HepG2 (cell line): ENCODE measurements at regions not wholly inside any gene's neighbourhood (a gene's known extent, or its start where the extent isn't known, plus 50 kb on each side); places are given as distances from the start of the nearest gene placed in this dataset.

Experiments used
- ERF ChIP-seq: IDR thresholded peaks from 2 replicates; pipeline ENCODE4 v1.6.1; 2018; ENCODE audit warnings: missing biosample characterization, missing genetic modification reagents
- GABPB1 ChIP-seq: IDR thresholded peaks from 2 replicates; pipeline ENCODE4 v1.6.1; 2016; ENCODE audit warnings: mild to moderate bottlenecking, missing genetic modification reagents, moderate library complexity, missing compliant biosample characterization
- SMC3 ChIP-seq: IDR thresholded peaks from 2 replicates; pipeline ENCODE4 v1.6.1; 2011; ENCODE audit warnings: low read length, improper control_type of control experiment
- TEAD3 ChIP-seq: optimal IDR thresholded peaks from 2 replicates; pipeline ENCODE3; 2016; ENCODE audit warnings: borderline replicate concordance
- XRCC5 ChIP-seq: fragments of 200-400 bp; formaldehyde crosslinking; optimal IDR thresholded peaks from 2 replicates; pipeline ENCODE3; 2017; ENCODE audit warnings: mild to moderate bottlenecking, low read length
- ZBTB21 ChIP-seq: sonication (generic); formaldehyde crosslinking; IDR thresholded peaks from 2 replicates; pipeline ENCODE4 v1.4.0; 2020; ENCODE audit warnings: missing genetic modification reagents
- ZMAT3 ChIP-seq: sonication (generic); formaldehyde crosslinking; conservative IDR thresholded peaks from 2 replicates; pipeline ENCODE4 v1.7.0; 2021; ENCODE audit warnings: missing genetic modification reagents
- ZNF589 ChIP-seq: sonication (generic); formaldehyde crosslinking; conservative IDR thresholded peaks from 2 replicates; pipeline ENCODE4 v1.8.0; 2022; ENCODE audit warnings: mild to moderate bottlenecking, moderate library complexity, missing genetic modification reagents
- TF ChIP-seq, protein P1 (sequence below): sonication (generic); formaldehyde crosslinking; IDR thresholded peaks from 2 replicates; pipeline ENCODE4 v1.8.0; 2022; ENCODE audit warnings: low read depth, missing genetic modification reagents
- TF ChIP-seq, protein P2 (sequence below): sonication (generic); formaldehyde crosslinking; IDR thresholded peaks from 2 replicates; pipeline ENCODE4 v1.8.1; 2023; ENCODE audit warnings: mild to moderate bottlenecking, missing genetic modification reagents
- TF ChIP-seq, protein P3 (sequence below): sonication (generic); formaldehyde crosslinking; IDR thresholded peaks from 2 replicates; pipeline ENCODE4 v1.8.0; 2022; ENCODE audit warnings: missing genetic modification reagents, mild to moderate bottlenecking, borderline replicate concordance
- TF ChIP-seq, protein P4 (sequence below): sonication (generic); formaldehyde crosslinking; IDR thresholded peaks from 2 replicates; pipeline ENCODE4 v1.4.0; 2020; ENCODE audit warnings: mild to moderate bottlenecking, low read depth, missing genetic modification reagents
- TF ChIP-seq, protein P5 (sequence below): sonication (generic); formaldehyde crosslinking; IDR thresholded peaks from 2 replicates; pipeline ENCODE4 v1.8.1; 2023; ENCODE audit warnings: missing genetic modification reagents, mild to moderate bottlenecking, borderline replicate concordance

DNA sequence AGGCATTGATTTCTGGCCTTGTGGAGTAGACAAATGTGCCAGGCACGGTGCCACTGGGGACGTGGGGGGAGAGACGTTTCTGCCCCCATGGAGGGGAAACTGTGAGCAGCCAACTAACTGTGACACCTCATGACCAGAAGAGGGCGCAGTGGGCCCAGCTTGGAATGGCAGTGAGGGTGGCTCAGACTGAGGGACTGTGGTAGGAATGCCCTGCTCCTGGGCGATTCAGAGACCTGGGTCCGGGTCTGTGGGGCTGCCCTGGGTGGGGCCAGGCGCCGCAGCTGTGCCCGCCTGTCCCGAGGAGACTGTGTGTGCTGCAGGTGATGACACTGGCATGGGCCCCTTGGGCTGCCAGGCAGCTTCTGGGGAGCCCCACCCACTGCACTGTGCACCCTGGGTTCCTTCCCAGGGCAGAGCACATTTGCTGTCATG lies 60.6 kb downstream of the SLC25A47 start (continued):
- TF ChIP-seq ZBTB21 (no peak), GABPB1 (CRISPR knock-in tag) (peak; percentile 17; the same call in 1 of the 2 replicates), SMC3 (peak; percentile 66), ERF (CRISPR knock-in tag) (0 out of 2 replicates have a peak, but pooled peaks have one; percentile 27), TEAD3 (CRISPR knock-in tag) (peak; percentile 68), ZMAT3 (CRISPR knock-in tag) (no peak), ZNF589 (no peak), XRCC5 (peak; percentile 23)
- TF ChIP-seq, protein P1, sequence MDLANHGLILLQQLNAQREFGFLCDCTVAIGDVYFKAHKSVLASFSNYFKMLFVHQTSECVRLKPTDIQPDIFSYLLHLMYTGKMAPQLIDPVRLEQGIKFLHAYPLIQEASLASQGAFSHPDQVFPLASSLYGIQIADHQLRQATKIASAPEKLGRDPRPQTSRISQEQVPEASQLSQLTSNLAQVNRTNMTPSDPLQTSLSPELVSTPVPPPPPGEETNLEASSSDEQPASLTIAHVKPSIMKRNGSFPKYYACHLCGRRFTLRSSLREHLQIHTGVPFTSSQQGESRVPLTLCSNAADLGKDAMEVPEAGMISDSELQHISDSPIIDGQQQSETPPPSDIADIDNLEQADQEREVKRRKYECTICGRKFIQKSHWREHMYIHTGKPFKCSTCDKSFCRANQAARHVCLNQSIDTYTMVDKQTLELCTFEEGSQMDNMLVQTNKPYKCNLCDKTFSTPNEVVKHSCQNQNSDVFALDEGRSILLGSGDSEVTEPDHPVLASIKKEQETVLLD (CRISPR knock-in tag), result no peak
- TF ChIP-seq, protein P2, sequence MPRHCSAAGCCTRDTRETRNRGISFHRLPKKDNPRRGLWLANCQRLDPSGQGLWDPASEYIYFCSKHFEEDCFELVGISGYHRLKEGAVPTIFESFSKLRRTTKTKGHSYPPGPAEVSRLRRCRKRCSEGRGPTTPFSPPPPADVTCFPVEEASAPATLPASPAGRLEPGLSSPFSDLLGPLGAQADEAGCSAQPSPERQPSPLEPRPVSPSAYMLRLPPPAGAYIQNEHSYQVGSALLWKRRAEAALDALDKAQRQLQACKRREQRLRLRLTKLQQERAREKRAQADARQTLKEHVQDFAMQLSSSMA (CRISPR knock-in tag), result no peak
- TF ChIP-seq, protein P3, sequence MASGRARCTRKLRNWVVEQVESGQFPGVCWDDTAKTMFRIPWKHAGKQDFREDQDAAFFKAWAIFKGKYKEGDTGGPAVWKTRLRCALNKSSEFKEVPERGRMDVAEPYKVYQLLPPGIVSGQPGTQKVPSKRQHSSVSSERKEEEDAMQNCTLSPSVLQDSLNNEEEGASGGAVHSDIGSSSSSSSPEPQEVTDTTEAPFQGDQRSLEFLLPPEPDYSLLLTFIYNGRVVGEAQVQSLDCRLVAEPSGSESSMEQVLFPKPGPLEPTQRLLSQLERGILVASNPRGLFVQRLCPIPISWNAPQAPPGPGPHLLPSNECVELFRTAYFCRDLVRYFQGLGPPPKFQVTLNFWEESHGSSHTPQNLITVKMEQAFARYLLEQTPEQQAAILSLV, result no peak
- TF ChIP-seq, protein P4, sequence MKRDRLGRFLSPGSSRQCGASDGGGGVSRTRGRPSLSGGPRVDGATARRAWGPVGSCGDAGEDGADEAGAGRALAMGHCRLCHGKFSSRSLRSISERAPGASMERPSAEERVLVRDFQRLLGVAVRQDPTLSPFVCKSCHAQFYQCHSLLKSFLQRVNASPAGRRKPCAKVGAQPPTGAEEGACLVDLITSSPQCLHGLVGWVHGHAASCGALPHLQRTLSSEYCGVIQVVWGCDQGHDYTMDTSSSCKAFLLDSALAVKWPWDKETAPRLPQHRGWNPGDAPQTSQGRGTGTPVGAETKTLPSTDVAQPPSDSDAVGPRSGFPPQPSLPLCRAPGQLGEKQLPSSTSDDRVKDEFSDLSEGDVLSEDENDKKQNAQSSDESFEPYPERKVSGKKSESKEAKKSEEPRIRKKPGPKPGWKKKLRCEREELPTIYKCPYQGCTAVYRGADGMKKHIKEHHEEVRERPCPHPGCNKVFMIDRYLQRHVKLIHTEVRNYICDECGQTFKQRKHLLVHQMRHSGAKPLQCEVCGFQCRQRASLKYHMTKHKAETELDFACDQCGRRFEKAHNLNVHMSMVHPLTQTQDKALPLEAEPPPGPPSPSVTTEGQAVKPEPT (CRISPR knock-in tag), result no peak
- TF ChIP-seq, protein P5, sequence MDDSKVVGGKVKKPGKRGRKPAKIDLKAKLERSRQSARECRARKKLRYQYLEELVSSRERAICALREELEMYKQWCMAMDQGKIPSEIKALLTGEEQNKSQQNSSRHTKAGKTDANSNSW (CRISPR knock-in tag), result no peak
